HCT116 (cell line): ENCODE measurements at regions not wholly inside any gene's neighbourhood (a gene's known extent, or its start where the extent isn't known, plus 50 kb on each side); places are given as distances from the start of the nearest gene placed in this dataset.

Experiments
- ATAC-seq: fragments of 200-7000 bp; cut with Tn5 transposase; 2 replicates; pipeline ENCODE4 v1.9.1; 2020; ENCODE audit warnings: mild to moderate bottlenecking, moderate library complexity
- BruUV-seq: library from RNA; stranded (reverse); fragments of 400-500 nt; replicated peaks from 2 replicates; lab custom pipeline; 2021; lab: Mats Ljungman, UMichigan
- CTCF ChIA-PET: fragments of 300-600 bp; sonication (Branson Sonifier 250); formaldehyde crosslinking; loops from one replicate; lab custom pipeline; 2021; ENCODE audit warnings: antibody characterized with exemption; lab: Charles Lee
- POLR2A ChIA-PET: fragments of 300-600, 350-600 bp; sonication (Branson Sonifier 250); formaldehyde crosslinking; loops from one replicate; lab custom pipeline; 2021; ENCODE audit warnings: antibody characterized with exemption; lab: Charles Lee
- RAD21 ChIA-PET, 2 experiments: fragments of 300-600 bp; sonication (Branson Sonifier 250); formaldehyde crosslinking; loops; one replicate each; lab custom pipeline; 2023; ENCODE audit warnings: low total read pairs in 2 of 2; ENCODE audit not compliant: uncharacterized antibody in 2 of 2, unreplicated experiment in 2 of 2, low non-redundant PET in 1 of 2; lab: Charles Lee
- DNase-seq: peaks from one replicate; pipeline ENCODE4 v3.0.0-alpha.2; 2010; ENCODE audit warnings: low read depth, low spot score
- H2AFZ ChIP-seq: fragments of 200-600 bp; shearing (Covaris generic), sonication (generic); 2 replicates; pipeline ENCODE4 v1.6.1; 2017; ENCODE audit warnings: low read depth, mixed run types, mixed read lengths, antibody characterized with exemption, low read length; ENCODE audit not compliant: poor library complexity, severe bottlenecking
- H3K27ac ChIP-seq: 2 replicates; pipeline ENCODE4 v1.5.1; 2012; ENCODE audit warnings: low read depth, low read length
- H3K27me3 ChIP-seq: fragments of 200-600 bp; sonication (generic); 2 replicates; pipeline ENCODE4 v1.6.1; 2016; ENCODE audit warnings: mixed run types, low read length, mixed read lengths; ENCODE audit not compliant: insufficient read depth
- H3K36me3 ChIP-seq, 2 experiments: fragments of 200-500 bp in 1 of 2; fragments of 200-600 bp in 1 of 2; sonication (Bioruptor generic) in 1 of 2; sonication (generic) in 1 of 2; 2 replicates each; pipeline versions ENCODE4 v1.5.1 to v1.6.1; 2014 to 2016; ENCODE audit warnings: low read length in 2 of 2, inconsistent platforms in 1 of 2, mixed read lengths in 1 of 2, mixed run types in 1 of 2; ENCODE audit not compliant: insufficient read depth in 2 of 2, control insufficient read depth in 1 of 2
- H3K4me1 ChIP-seq, 2 experiments: fragments of 200-600 bp in 1 of 2; sonication (generic) in 1 of 2; 2 replicates each; pipeline versions ENCODE4 v1.5.1 to v1.6.1; 2012 to 2017; ENCODE audit warnings: low read length in 2 of 2, inconsistent platforms in 1 of 2, mild to moderate bottlenecking in 1 of 2, mixed read lengths in 1 of 2, mixed run types in 1 of 2, moderate library complexity in 1 of 2; ENCODE audit not compliant: insufficient read depth in 2 of 2, control insufficient read depth in 1 of 2
- H3K4me2 ChIP-seq: fragments of 200-600 bp; sonication (generic); 2 replicates; pipeline ENCODE4 v1.6.1; 2017; ENCODE audit warnings: mixed run types, low read length, mixed read lengths
- H3K4me3 ChIP-seq, 2 experiments: fragments of 200-600 bp in 1 of 2; sonication (generic) in 1 of 2; replicated peaks in 1 of 2; 2 replicates each; pipeline ENCODE4 v1.5.1; 2011 to 2016; ENCODE audit warnings: low read length in 2 of 2, control low read depth in 1 of 2, low read depth in 1 of 2, mild to moderate bottlenecking in 1 of 2, mixed read lengths in 1 of 2, mixed run types in 1 of 2
- H3K79me2 ChIP-seq: fragments of 200-600 bp; sonication (generic); 2 replicates; pipeline ENCODE4 v1.6.1; 2017; ENCODE audit warnings: mild to moderate bottlenecking, mixed run types, low read length, moderate library complexity, mixed read lengths; ENCODE audit not compliant: insufficient read depth
- H3K9ac ChIP-seq: fragments of 200-600 bp; sonication (generic); 2 replicates; pipeline ENCODE4 v1.6.1; 2016; ENCODE audit warnings: low read length, mixed read lengths
- H3K9me2 ChIP-seq: fragments of 200-600 bp; sonication (generic), shearing (Covaris generic); 2 replicates; pipeline ENCODE4 v1.6.1; 2017; ENCODE audit warnings: mixed run types, mild to moderate bottlenecking, moderate library complexity; ENCODE audit not compliant: insufficient read depth
- H3K9me3 ChIP-seq, 2 experiments: fragments of 200-500 bp in 1 of 2; fragments of 200-600 bp in 1 of 2; sonication (Bioruptor generic) in 1 of 2; sonication (generic) in 1 of 2; 2 replicates each; pipeline ENCODE4 v1.6.1; 2014 to 2017; ENCODE audit warnings: low read length in 2 of 2, mixed read lengths in 2 of 2, inconsistent platforms in 1 of 2, low read depth in 1 of 2, mild to moderate bottlenecking in 1 of 2, mixed run types in 1 of 2, moderate library complexity in 1 of 2; ENCODE audit not compliant: control insufficient read depth in 1 of 2, insufficient read depth in 1 of 2
- H4K20me1 ChIP-seq: fragments of 200-600 bp; sonication (generic), shearing (Covaris generic); 2 replicates; pipeline ENCODE4 v1.6.1; 2017; ENCODE audit warnings: mixed run types, mild to moderate bottlenecking, moderate library complexity; ENCODE audit not compliant: insufficient read depth
- CBX3 ChIP-seq: IDR thresholded peaks from 2 replicates; pipeline ENCODE4 v1.6.1; 2012; ENCODE audit warnings: low read depth
- CEBPB ChIP-seq: IDR thresholded peaks from 2 replicates; pipeline ENCODE4 v1.6.1; 2012; ENCODE audit warnings: low read depth
- EGR1 ChIP-seq: IDR thresholded peaks from 2 replicates; pipeline ENCODE4 v1.6.1; 2012; ENCODE audit warnings: low read depth
- EZH2 ChIP-seq: fragments of 200-600 bp; sonication (generic); IDR thresholded peaks from 2 replicates; pipeline ENCODE4 v1.6.1; 2017; ENCODE audit warnings: antibody characterized with exemption, mixed run types
- EZH2phosphoT487 ChIP-seq: fragments of 200-600 bp; IDR thresholded peaks from 2 replicates; pipeline ENCODE4 v1.6.1; 2018; ENCODE audit warnings: antibody characterized with exemption, borderline replicate concordance
- JUND ChIP-seq: IDR thresholded peaks from 2 replicates; pipeline ENCODE4 v1.6.1; 2012
- MAX ChIP-seq: IDR thresholded peaks from 2 replicates; pipeline ENCODE4 v1.6.1; 2012
- POLR2A ChIP-seq: IDR thresholded peaks from 2 replicates; pipeline ENCODE4 v1.7.0; 2011; ENCODE audit warnings: borderline replicate concordance; ENCODE audit not compliant: insufficient read depth, insufficient read length; ENCODE audit errors: extremely low read depth
- POLR2AphosphoS5 ChIP-seq: IDR thresholded peaks from 2 replicates; pipeline ENCODE4 v1.6.1; 2011; ENCODE audit warnings: mild to moderate bottlenecking, low read depth, low read length, moderate library complexity
- RAD21 ChIP-seq: IDR thresholded peaks from 2 replicates; pipeline ENCODE4 v1.6.1; 2012; ENCODE audit warnings: low read depth, mild to moderate bottlenecking
- REST ChIP-seq: IDR thresholded peaks from 2 replicates; pipeline ENCODE4 v1.6.1; 2012; ENCODE audit warnings: low read depth
- SIN3A ChIP-seq: IDR thresholded peaks from 2 replicates; pipeline ENCODE4 v1.6.1; 2012; ENCODE audit warnings: low read depth
- SP1 ChIP-seq: IDR thresholded peaks from 2 replicates; pipeline ENCODE4 v1.6.1; 2012; ENCODE audit warnings: low read depth
- SRF ChIP-seq: IDR thresholded peaks from 2 replicates; pipeline ENCODE4 v1.6.1; 2012; ENCODE audit warnings: low read depth
- ZBTB33 ChIP-seq: IDR thresholded peaks from 2 replicates; pipeline ENCODE4 v1.6.1; 2011; ENCODE audit warnings: mild to moderate bottlenecking, low read length, moderate library complexity; ENCODE audit not compliant: insufficient replicate concordance; ENCODE audit errors: extremely low read depth
- ZFX ChIP-seq: fragments of 450-650 bp; IDR thresholded peaks from 2 replicates; pipeline ENCODE4 v1.6.1; 2017
- ZNF274 ChIP-seq: fragments of 200-500 bp; sonication (Bioruptor generic); IDR thresholded peaks from 2 replicates; pipeline ENCODE4 v1.6.1; 2014; ENCODE audit warnings: mild to moderate bottlenecking, low read depth, low read length, inconsistent platforms
- intact Hi-C: fragments of 100-400 bp; cut with micrococcal nuclease; formaldehyde crosslinking; loops from 2 replicates; pipeline ENCODE4 v1.10.0; 2022

DNA sequence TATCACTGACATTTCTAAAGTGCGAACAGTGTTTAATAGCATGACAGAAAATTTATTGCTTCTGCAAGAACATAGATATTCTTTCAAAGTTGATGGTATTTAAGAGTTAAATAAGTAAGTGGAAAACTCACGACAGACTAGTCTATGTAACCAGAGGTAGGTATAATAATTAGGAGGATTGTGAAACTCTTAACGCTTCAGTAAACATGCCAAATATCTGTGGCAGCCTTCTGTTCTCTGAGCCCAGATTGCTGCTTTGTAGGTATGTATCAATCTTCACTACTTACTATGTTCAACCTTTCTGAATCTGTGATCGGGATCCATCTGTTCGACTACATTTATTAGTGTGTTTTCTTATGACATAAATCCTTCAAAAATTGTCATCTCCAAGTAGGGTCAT lies 53.6 kb upstream of the SPANXB1 start:
- Histone ChIP-seq H3K36me3 (no peaks in the 10 kb centered on the region), H3K27me3 (no peaks in the 10 kb centered on the region), H3K9me3 (no peaks in the 10 kb centered on the region), H3K9ac (no peak overlapping the region), H3K79me2 (no peaks in the 10 kb centered on the region), H3K4me3 (no peak overlapping the region), H2AFZ (no peak overlapping the region), H3K27ac (no peak overlapping the region), H3K4me2 (no peak overlapping the region), H4K20me1 (no peaks in the 10 kb centered on the region), H3K9me2 (no peaks in the 10 kb centered on the region), H3K4me1 (no peaks in the 10 kb centered on the region)
- intact Hi-C loops, result no loop called here
- TF ChIP-seq SP1 (no peak), POLR2AphosphoS5 (no peak), EZH2 (no peak), RAD21 (no peak), SRF (no peak), EGR1 (no peak), ZFX (no peak), POLR2A (no peak), CBX3 (no peak), REST (no peak)
- BruUV-seq, result no TSS peak
- no peak for ATAC-seq
- CTCF ChIA-PET, result no interaction called here
- POLR2A ChIA-PET, result no interaction called here
- no peak for DNase-seq
- RAD21 ChIA-PET, result no interaction called here

DNA sequence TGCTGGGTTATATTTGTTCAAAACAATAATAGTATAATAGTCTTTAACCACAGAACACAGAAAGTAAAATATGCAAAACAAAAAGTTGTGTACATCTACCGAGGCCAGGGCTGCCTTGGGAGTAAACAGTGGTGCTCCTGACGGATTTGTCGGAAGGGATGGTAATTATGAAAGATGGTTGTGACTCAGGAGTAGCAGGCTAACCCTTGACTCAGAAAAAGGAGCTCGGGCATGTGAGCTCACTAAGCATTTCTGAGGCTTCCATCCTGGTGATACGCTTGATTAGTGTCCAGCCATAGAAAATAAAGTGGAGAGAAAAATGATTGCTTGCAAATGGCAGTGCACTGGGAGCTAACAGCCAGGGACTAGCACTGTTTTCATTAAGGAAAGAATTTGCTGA lies 53.2 kb upstream of the SPANXB1 start:
- no peaks in the 10 kb centered on the region for H4K20me1 ChIP-seq
- no peaks in the 10 kb centered on the region for H3K27me3 ChIP-seq
- H3K36me3 ChIP-seq, result no peaks in the 10 kb centered on the region
- ChIA-PET CTCF (no interaction called here), POLR2A (no interaction called here), RAD21 (no interaction called here)
- no peaks in the 10 kb centered on the region for H3K9me3 ChIP-seq
- intact Hi-C loops, result no loop called here
- no peaks in the 10 kb centered on the region for H3K4me1 ChIP-seq
- H3K9ac ChIP-seq, result no peak overlapping the region
- BruUV-seq, result no TSS peak
- H3K79me2 ChIP-seq, result no peaks in the 10 kb centered on the region
- no peak overlapping the region for H2AFZ ChIP-seq
- no peak overlapping the region for H3K4me3 ChIP-seq
- TF ChIP-seq EGR1 (no peak), ZFX (no peak), SIN3A (no peak), CEBPB (no peak), EZH2phosphoT487 (no peak), POLR2A (no peak), ZBTB33 (no peak), ZNF274 (no peak), SRF (no peak), MAX (no peak), JUND (no peak)
- no peak for DNase-seq
- no peak overlapping the region for H3K4me2 ChIP-seq
- no peak for ATAC-seq
- H3K9me2 ChIP-seq, result no peaks in the 10 kb centered on the region
- H3K27ac ChIP-seq, result no peak overlapping the region
